GM04503 (cell line): ENCODE measurements at regions not wholly inside any gene's neighbourhood (a gene's known extent, or its start where the extent isn't known, plus 50 kb on each side); places are given as distances from the start of the nearest gene placed in this dataset.

Experiments
- DNase-seq: peaks from one replicate; pipeline ENCODE4 v3.0.0-alpha.2; 2012; ENCODE audit warnings: low read depth

- no peak for DNase-seq
Observed at GRCh38 chr15:70185251-70185711, 87.6 kb upstream of the TLE3 start.

DNA sequence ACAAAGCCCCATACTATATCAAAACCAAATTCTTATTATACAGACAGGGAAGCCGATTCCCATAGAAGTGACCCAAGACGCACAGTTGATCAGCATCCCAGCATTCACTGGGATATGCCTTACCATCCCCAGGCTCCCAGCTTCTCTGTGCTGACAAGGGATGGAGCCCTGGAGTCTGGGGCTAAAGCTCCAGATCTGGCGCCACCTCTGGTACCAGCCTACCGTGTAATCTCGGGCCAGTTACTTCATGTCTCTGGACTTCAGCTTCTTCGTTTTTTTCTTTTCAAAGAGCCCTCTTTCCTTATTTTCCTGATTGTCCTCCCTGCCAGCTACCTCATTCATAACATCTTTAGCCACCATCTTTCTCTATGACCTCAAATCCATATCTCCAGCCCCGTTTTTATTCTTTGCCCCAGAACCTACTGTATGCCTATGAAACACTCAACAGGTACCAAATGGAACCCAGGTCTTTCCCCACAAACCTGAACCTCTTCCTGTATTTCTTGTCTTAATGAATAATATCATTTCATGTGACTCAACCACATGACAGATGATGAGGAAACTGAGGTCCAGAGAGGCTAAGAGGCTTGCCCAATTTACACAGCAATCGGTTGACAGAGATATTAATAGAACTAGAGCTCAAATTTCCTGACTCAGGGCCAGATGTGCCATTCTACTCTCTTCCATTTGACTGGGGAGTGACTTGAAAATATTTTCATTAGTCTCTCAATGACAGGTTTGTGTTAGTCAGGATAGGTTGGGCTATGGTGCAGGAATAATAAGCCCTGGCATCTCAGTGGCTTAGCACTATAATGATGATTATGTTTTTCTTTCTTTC, 85.4 kb upstream of the TLE3 start:
- no peak for DNase-seq

DNA sequence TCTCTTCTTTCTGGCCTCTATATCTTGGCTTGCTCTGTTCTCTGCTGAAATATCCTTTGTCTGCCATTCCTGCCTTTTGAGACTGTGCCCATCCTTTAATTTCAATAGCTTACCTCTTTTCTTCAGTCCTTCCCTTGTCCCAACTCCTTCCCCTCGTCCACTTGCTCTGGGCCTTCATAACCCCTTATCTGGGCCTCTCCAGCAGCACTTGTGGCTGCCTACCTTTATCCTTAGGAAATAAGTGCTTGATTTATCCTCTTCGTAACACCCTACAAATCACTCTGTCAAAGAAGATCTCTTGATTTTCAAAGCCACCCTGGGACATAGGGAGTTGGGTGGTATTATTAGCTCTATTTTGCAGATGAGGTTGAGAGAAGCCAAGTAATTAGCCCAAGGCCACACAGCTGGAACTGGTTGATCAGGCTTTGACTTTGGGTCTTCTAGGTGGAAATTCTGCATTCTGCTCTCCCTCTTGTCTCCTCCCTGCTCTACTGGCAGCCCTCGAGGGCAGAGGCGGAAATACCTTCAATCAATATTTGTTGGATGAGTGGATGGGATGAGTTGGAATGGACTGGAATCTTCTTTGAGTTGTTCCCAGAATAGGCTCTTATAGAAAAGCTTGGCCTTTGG, 84.0 kb upstream of the TLE3 start:
- no peak for DNase-seq

- no peak for DNase-seq
Observed at GRCh38 chr15:70180186-70180875, 82.6 kb upstream of the TLE3 start.

- no peak for DNase-seq
Observed at GRCh38 chr15:70179309-70179892, 81.7 kb upstream of the TLE3 start.

DNA sequence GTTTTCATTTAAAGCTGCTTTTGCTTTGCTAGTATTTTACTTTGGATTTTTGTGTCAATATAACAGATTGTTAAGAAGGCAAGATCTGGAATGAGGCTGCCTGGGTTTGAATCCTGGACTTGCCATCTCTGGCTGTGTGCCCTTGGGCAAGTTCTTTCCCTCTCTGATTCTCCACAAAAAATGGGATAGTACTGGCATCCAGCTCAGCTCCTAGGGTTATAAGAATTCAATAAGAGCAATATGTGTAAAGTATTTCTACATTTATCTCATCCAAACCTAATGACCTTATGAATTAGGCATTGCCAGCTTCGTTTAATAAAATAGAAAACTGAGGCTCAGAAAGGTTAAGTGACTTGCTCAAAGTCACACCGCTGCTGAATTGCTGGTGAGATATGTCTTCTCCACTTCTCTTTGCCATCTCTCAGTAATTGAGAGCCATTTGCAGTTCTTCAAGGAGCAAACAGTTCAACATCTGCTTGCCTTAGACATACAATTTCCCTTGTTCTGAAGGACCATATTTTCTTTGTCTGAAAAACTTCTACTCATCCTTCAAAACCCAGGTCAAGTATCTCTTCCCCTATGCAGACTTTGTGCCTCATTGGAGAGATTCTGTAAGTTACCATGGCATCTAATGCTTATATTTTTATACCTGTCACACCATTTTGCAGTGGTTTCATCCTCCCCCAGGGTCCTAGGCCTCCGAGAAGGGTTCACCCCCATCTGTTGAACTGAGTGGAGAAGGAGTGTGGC, 80.8 kb upstream of the TLE3 start:
- no peak for DNase-seq

- no peak for DNase-seq
Observed at GRCh38 chr15:70172566-70173225, 75.0 kb upstream of the TLE3 start.

DNA sequence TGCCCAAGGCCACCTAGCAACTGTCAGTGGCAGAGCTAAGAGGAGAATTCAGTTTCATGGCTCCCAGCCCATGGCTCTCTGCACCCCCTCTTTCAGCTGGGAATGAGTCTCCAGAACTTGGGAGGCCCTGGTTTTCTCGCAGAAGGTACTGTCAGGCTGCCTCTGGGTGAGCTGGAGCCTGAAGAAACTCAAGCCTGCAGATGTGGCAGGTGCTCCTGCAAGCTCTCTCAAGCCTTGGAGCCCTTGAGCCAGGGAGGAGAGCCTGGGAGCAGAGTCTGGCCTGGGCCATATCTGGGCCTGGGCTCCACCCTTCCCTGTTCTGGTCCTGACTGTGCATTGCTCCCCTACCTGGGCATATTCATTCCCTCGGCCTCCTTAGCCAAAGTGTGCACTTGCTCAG, 74.4 kb upstream of the TLE3 start:
- DNase-seq, result no peak

- no peak for DNase-seq
Observed at GRCh38 chr15:70171256-70171886, 73.7 kb upstream of the TLE3 start.

DNA sequence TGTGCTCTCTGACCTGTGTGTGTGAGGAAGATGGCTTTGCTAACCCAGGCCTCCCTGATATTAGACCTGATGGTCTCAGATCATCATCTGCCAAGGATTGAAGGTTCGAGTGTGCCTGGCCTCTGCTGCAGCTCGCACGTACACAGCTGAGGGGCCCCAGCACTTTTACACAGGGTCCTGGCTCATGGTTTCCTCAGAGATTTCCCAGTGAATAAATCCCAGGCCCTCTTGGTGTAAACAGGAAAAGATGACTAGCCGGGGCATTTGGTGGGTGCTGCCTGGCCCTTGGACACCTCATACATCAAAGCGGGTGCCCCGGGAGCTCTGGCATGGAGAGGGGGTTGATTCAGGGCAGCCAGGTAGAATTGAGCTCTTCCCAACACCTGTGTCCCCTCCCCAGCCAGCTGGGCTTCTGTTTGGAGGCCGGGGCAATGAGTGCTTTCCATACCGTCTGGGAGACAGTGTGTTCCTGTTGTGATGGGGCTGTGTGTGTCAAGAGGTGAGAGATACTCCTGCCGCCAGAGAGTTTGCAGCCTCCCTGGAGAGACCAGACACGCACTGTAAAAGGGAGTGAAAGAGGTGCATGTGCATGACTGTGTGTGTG, 72.5 kb upstream of the TLE3 start:
- DNase-seq, result no peak

GRCh38 chr15:70169147-70169546, 71.4 kb upstream of the TLE3 start:
- DNase-seq, result no peak

DNA sequence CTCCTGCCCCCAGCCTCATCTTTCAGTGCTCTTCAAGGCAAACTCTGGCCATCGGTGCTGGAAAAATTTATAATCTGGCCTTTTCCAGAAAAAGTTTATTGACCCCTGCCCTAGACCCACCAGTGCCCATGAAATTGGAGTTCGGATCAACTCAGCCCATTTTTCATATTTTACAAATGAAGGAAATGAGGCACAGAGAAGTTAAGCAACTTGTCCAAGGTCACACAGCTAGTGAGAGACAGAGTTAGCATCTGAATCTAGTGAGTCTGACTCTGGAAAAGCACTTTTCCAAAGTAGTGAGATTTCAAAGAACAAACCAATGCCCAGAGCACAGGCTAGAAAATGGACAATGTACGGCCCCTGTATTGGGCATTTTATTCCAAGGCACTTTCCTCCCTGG, 69.4 kb upstream of the TLE3 start:
- no peak for DNase-seq

DNA sequence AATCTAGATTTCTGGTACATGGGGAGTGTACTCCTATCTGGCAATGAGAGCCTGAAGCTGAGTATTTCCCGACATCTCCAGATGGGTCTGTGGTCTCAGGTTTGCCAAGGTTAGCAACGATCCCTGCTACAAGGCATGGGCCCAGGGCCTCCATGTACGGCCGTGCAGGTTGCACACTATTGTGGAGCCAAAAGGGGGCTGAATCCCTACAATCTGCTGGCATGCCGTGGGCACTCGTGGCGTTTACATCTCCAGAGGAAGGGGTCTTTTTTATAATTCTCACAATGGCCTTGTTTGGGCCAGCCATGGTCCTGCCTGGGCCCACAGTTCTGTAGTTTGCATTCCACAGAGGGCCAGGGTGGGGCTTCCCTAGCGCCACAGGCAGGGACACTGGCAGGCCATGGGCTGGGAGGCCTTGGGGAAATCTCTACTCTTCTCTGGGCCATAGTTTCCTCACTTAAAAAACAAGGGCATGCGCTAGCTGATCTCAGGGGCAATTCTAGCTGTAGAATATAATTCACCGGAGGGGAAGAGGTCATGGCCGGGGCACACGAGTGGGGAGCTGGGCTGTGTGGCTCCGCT, 68.9 kb upstream of the TLE3 start:
- no peak for DNase-seq

DNA sequence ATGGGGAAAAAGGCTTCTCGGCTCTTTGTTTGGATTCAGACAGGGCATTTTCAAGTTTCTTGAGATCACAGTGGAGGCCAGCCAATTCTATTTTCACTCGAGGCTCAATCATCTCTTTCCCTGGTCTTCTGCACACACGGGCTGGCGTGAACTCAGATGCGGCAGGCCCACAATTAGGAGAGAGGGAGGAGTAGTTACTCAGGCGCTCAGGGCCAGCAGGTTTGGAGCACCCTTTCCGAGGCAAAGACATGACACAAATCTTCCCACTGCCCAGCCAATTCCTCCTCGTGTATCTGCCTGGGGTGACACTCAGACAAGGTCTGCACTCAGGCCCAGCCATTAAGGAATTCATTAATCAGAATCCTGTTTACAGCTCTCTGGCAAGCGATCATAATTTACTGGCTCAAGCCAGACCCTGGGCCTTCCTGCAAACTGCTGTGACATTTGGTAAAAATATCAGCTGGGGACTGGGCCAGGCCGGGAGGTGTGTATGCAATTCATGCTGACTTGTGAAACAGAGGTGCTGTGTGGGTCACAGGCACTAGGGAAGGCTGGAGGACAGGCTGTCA, 68.1 kb upstream of the TLE3 start:
- peak; percentile 4 for DNase-seq

DNA sequence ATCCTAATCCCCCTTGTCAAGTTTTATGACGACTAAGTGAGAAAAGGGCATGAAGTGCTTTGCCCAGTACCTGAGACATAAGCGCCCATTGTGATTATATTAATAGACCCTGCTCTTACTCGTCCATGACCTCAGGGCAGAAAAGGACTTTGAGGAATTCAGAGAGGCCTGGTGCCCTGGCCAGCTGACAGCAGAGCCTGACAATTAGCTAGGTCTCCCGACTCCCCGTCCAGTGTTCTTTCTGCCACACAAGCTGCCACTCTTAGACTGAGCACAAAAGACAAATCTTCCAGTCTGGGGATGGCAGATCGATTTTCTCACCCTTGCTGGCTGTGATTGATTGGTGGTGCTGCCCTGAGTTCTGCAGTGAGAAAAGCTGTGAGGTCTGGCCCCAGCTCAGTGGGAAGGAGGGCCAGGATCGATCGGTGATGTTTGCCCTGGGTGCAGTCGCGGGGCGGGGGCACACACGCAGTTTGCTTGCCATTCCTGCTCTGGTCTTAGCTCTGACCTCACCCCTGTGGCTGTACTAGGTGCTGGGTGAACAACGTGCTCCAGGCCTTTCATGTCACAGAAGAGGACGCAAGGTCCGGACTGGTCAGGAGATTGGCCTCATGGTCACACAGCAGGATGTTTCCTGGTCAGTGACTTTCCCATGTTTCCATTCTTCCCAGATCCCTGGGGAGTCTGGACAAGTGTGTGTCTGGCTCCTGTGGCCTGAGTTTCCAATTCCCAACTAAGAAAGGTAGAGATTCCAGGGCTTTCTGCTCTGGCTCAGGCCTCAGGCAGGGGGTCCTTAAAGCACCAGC, 67.4 kb upstream of the TLE3 start:
- DNase-seq, result no peak

GRCh38 chr15:70164156-70164900, 66.6 kb upstream of the TLE3 start:
- DNase-seq, result no peak

GRCh38 chr15:70160803-70161565, 63.3 kb upstream of the TLE3 start:
- DNase-seq, result no peak
